ENCODE measurements at regions not wholly inside any gene's neighbourhood (a gene's known extent, or its start where the extent isn't known, plus 50 kb on each side); places are given as distances from the start of the nearest gene placed in this dataset.
A peak's percentile ranks its signal among the peaks of the same experiment; 100 is the strongest.

DNA sequence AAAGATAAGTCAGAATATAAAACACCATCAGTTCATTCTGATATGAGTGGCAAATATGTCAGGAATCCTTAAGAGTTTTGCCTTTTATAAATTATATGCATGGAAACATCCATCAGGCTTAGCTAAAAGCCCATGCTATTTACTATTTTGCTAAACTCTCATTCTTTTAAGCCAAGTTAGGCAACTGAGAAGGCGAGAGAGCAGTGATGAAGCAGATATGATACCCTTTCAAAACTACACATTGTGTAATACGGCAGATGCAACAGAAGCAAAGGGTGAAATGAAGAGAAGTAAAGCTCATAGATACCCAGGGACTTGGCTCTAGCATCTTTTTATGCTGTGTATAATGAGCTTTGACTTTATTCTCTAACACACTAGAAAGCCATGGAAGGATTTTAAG, 95.8 kb downstream of the SLIT2 start:
- TF ChIP-seq, protein P1, sequence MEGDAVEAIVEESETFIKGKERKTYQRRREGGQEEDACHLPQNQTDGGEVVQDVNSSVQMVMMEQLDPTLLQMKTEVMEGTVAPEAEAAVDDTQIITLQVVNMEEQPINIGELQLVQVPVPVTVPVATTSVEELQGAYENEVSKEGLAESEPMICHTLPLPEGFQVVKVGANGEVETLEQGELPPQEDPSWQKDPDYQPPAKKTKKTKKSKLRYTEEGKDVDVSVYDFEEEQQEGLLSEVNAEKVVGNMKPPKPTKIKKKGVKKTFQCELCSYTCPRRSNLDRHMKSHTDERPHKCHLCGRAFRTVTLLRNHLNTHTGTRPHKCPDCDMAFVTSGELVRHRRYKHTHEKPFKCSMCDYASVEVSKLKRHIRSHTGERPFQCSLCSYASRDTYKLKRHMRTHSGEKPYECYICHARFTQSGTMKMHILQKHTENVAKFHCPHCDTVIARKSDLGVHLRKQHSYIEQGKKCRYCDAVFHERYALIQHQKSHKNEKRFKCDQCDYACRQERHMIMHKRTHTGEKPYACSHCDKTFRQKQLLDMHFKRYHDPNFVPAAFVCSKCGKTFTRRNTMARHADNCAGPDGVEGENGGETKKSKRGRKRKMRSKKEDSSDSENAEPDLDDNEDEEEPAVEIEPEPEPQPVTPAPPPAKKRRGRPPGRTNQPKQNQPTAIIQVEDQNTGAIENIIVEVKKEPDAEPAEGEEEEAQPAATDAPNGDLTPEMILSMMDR (IDR thresholded peaks at IDR 0.05; ENCODE audit: low read depth, low read length) = no peak
- DNase-seq (ENCODE audit: low read depth in 2 of 2) = no peak
- no peak overlapping the region for H3K4me3 ChIP-seq (replicated peaks in 1 of 2; ENCODE audit: low read depth in 2 of 2, low read length in 2 of 2)

DNA sequence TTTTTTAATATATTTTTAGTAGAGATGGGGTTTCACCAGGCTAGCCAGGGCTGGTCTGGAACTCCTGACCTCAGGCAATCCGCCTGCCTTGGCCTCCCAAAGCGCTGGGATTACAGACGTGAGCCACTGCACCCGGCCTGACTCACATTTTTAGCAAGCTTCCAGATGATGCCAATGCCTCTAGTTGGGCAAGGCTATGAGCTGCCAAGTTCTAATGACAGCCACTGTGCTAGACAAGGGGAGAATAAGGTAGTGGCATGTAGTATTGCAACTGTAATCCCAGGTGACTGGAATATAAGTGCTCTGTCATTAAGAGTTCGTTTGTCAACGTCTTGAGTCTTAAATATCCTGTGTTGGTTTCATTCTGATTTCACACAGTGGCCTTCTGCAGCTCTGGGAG, 96.7 kb downstream of the SLIT2 start:
- no peak for DNase-seq (ENCODE audit: low read depth in 2 of 2)
- TF ChIP-seq, protein P1 (IDR thresholded peaks at IDR 0.05; ENCODE audit: low read depth, low read length) = no peak
- H3K4me3 ChIP-seq (replicated peaks in 1 of 2; ENCODE audit: low read depth in 2 of 2, low read length in 2 of 2) = no peak overlapping the region

DNA sequence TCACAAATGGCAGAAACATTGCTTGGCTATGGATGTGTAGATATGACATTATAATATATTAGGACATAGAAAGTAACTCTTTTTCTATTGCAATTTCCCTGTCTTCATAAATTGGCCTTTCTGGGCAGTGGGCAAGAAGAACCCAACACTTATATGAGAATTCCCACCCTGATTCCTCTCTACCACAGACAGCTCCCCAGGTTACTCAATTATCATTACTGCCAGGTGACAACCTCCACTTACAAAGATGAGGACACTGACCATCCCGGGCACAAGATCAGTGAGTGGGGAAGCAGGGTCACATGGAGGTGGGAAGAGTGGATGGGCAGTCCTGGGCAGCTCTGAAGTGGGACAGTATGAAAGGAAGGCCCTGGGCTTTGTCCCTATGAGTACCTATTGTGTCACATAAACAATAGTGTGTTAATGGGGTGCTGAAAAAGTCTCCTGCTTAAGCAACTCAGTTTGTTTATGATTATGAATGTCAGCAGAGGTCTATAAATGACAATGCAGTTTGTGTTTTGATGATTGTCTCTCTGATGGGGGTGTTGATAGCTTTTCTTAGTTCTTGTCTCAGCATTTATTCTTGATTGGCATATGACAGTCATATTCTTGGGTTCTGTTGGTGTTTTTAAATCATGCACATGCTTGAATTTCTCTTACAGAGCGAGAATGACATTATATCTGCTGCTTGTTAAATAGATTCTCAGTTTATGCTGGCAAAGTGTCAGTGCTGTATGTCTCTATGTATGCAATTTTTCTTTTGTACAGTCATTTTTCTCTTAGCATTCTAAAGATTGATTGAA, 99.9 kb downstream of the SLIT2 start:
- TF ChIP-seq, protein P1 (IDR thresholded peaks at IDR 0.05; ENCODE audit: low read depth, low read length) = no peak
- no peak overlapping the region for H3K4me3 ChIP-seq (replicated peaks in 1 of 2; ENCODE audit: low read depth in 2 of 2, low read length in 2 of 2)
- DNase-seq (ENCODE audit: low read depth in 2 of 2) = no peak

DNA sequence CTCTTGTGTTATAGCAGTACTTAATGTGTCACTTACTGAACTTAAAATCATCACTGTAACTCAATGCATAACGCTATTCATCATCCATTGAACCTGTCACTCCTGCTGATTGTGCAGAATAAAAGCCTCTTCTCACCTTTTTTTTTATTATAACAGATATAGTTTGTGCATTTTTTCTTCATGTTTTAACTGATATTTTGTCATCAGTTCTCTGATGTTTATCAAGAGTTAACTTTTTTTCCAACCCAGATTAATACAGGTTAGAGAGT, 100.4 kb downstream of the SLIT2 start:
- no peak for DNase-seq (ENCODE audit: low read depth in 2 of 2)
- no peak overlapping the region for H3K4me3 ChIP-seq (replicated peaks in 1 of 2; ENCODE audit: low read depth in 2 of 2, low read length in 2 of 2)
- TF ChIP-seq, protein P1 (IDR thresholded peaks at IDR 0.05; ENCODE audit: low read depth, low read length) = no peak

DNA sequence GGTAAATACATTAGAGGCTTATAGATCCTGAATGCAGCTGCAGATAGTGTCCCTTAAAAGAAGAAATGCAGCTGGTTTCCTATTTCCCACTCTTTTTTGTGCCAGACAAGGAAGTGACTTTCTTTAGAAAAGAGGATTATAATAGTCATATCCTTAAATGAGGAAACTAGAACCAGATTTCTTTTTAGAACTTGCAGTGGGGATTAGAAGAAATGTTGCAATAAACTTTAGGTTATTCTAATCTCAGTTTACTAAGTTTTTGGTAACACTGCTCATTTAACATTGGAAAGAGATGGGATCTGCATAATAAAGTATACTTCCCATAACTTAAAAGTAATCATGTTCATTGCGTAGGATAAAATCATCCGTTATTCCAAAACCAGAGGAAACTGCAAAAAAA, 101.9 kb downstream of the SLIT2 start:
- H3K4me3 ChIP-seq (replicated peaks in 1 of 2; ENCODE audit: low read depth in 2 of 2, low read length in 2 of 2) = no peak overlapping the region
- DNase-seq (ENCODE audit: low read depth in 2 of 2) = no peak
- TF ChIP-seq, protein P1 (IDR thresholded peaks at IDR 0.05; ENCODE audit: low read depth, low read length) = no peak

DNA sequence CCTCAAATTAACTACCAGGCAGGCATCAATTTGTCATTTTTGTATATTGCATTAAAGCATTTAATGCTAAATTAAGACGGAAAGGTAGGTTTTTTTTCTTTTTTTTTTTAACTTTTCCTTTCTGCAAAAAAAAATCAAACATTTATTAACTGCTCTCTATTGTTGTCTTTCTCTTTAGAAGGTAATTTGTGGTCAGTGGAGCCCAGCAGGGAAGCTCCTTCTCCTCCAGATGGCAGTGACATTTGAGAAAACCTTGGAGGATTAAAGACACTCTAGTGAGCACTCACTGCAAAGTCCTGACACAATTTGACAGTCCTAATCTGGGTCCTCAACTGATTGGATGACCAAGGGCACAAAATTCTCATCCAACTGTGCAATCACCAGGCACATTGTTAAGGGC, 102.4 kb downstream of the SLIT2 start:
- H3K4me3 ChIP-seq (replicated peaks in 1 of 2; ENCODE audit: low read depth in 2 of 2, low read length in 2 of 2) = no peak overlapping the region
- TF ChIP-seq, protein P1 (IDR thresholded peaks at IDR 0.05; ENCODE audit: low read depth, low read length) = no peak

DNA sequence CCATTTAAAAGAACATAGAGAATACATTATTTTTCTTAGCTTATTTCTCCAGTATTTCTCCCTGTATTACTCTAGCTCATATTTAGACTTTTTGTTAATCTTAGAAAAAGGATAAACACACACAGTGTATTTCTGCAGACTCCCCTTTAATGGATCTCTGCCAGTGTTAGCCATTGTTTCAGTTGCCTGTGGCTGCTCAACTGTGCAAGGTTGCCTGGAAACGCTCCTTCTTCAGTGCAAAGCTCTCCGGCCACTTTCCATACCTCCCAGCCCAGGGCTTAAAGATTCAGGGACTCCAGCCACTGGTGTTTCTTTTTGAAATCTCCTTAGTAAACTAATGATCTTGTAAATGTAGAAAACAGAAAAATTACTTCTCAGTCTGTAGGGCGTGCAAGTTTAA, 104.9 kb downstream of the SLIT2 start:
- TF ChIP-seq, protein P1 (IDR thresholded peaks at IDR 0.05; ENCODE audit: low read depth, low read length) = no peak
- DNase-seq (ENCODE audit: low read depth in 2 of 2) = peak; percentile 53 to 63
- H3K4me3 ChIP-seq (replicated peaks in 1 of 2; ENCODE audit: low read depth in 2 of 2, low read length in 2 of 2) = no peak overlapping the region

More for the DNA sequence above, 102.4 kb downstream of the SLIT2 start:
- DNase-seq (ENCODE audit: low read depth in 2 of 2) = no peak

Measured in cardiac fibroblast (primary cell).